HG03066 (cell line): ENCODE measurements at regions not wholly inside any gene's neighbourhood (a gene's known extent, or its start where the extent isn't known, plus 50 kb on each side); places are given as distances from the start of the nearest gene placed in this dataset.
"Not testable (repeated sequence)": the region's sequence is repeated elsewhere in the genome, so short reads cannot be mapped to it uniquely, and the experiment has no call there.

ENCODE experiments used
- ATAC-seq: cut with Tn5 transposase; IDR thresholded peaks from one replicate; pipeline ENCODE4 v1.9.1; 2021; ENCODE audit warnings: low read depth; ENCODE audit not compliant: unreplicated experiment

DNA sequence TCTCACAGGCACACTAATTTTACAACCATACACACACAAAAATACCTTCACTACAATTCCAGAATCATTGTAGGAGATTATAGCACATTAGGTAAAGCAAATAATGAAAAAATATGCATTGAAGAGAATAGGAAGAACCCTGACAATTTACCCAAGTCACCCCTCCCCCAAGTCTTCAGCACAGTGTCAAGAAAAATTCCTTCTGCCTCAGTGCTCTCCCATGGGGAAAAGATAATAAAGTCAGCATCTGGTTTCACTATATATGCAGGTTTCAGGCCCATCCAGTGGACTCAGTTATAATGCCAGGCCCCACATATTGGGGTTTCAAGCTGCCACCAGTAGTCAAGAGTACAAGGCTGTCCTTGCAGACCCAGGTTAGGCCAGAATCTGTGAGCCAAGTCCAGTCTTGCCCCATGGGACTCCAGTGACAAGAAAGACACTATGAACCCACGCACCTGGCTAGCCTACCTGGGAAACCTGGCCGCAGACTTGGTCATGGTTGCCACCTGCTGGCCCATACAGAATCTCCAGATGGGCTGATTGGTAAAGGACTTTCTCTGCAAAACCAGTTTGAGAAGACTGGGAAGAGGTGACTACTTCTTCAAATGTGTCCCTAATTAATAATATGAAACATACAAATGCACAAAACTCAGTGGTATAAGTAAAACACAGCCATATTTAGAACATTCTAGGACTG is 398.6 kb upstream of the FLRT2 start:
- ATAC-seq: no peak

DNA sequence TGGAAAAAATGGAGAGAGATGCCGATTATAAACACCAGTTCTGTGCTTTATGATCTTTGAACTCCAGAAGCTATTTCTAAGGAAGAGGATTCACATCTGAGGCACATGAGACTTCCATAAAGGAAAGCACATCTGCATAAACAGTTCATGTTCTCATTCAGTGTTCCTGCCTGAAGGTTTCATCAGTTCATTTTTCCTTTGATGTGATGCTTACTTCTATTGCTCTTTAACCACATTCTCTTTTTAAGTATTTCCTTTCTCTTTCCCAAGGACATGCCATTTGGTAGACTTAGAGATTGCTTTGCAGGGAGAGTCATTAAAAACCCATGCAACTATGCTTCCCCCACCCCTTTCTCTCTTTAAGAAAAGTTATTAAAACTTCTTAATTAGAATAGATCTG is 387.0 kb upstream of the FLRT2 start:
- no peak for ATAC-seq

DNA sequence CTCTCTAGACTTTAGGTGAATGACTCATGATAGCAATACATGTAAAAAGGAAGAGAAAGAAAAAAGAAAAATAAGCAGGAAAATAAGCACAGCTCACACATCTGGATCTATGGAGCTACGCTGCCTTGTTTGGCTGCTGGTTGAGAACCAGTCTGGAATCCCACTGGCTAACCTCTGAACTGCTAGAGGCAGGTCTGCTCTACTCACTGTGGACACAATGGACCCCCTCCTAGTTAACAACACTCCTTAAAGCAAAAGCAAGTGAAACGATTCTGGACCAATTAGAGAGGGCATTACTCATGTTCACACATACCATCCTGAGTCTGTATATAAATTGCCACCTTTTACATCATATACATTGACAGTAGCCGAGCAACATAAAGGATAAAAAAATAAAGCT is 383.2 kb upstream of the FLRT2 start:
- no peak for ATAC-seq

DNA sequence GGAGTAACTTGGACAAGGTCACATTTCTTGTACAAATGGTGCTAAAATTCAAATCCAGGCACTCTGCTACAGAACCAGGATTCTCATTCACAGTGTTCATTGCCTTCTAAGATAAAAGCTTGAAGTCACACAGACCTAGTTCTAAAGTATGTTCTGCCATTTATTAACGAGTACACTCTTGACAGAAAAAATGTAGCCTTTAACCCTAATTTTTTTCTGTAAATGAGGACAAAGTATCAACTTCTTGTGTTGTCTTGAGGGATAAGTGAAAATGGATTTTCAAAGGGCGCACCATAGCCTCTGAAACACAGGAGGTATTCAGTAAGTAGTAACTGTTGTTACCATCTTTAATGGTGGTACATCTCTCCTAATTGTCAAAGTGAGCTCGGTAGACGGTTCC is 379.8 kb upstream of the FLRT2 start:
- no peak for ATAC-seq

DNA sequence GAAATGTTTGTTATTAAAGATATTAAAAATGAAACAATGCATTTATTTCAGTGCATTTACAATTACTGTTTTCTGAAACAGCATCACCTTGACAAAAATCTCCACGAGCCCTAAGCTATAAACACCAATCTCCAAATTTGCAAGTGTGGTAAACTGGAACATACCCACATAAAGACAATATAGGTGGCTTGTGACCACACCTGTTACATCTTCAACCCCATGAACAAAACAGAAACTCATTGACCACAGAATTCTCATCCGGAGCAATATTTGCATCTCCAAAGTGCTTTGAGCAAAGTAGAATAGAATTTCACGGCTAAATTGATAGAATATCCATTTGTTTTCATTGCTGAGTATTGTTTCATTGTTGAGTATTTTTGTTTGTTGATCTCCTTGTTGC is 375.2 kb upstream of the FLRT2 start:
- no peak for ATAC-seq

DNA sequence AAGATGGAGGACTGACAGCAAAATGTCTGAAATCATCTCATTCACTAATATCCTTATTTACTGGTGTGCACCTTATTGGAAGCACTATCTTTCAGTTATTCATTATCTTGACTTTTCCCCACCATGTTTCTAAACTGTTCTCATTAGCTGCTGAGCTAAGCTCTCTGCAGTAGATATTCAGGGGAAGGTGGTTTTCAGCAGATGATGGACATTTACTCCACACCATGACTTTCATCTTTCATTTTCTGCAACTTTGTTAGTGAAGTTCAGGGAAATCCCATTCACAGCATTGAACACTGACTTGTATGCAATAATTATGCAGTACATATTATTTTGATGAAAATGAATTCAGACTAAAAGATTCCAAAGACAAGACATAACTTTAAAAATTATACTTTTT is 373.6 kb upstream of the FLRT2 start:
- no peak for ATAC-seq

DNA sequence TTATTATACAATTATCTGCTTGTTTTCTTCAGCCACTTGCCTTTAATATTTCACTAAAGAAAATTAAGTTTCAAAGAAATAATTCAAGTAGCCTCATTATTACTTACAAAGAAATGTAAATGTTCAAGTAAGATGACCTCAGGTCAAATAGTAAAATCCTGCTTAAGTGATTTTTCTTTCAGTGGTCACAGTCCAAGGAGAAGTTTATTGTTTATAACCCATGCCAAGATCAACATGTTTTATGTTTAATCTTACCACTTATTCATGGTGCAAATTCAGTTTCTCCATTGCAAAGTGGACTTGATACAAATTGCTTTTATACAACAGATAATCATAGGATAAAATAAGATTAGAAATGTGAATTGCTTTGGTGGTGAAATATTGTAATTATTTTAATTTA is 370.2 kb upstream of the FLRT2 start:
- no peak for ATAC-seq

DNA sequence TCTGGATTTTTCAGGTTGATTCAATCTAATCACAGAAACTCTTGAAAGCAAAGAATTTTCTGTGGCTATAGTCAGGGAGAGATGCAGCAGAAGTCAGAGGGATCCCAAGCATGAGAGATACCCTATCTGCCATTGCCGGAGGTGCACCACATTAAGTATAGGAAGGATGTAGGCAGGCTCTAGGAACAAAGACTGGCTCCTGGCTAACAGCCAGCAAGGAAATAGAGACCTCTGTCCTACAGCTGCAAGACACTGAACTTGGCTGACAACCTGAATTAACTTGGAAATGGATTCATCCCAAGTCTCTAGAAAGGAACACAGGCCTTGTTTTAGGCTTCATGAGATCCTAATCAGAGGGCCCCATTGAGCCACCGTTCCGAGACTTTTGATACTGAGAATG is 364.9 kb upstream of the FLRT2 start:
- ATAC-seq: no peak

DNA sequence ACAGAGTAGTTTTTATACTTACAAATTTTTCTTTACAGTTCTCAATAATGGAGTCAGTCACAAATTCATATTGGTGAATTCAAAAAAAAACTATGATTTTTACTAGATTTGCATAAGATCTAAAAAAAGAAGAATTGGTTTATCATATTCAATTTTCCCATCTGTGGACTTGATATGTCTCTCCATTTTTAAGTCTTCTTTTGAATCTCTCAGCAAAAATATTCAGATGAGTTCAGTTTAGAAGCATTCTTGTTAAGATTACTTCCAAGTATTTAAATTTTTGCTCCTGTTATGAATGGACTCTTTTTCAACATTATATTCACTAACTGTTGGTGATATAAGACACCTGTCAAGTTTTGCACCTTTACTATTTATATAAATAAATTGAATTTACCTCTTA is 360.6 kb upstream of the FLRT2 start:
- no peak for ATAC-seq

DNA sequence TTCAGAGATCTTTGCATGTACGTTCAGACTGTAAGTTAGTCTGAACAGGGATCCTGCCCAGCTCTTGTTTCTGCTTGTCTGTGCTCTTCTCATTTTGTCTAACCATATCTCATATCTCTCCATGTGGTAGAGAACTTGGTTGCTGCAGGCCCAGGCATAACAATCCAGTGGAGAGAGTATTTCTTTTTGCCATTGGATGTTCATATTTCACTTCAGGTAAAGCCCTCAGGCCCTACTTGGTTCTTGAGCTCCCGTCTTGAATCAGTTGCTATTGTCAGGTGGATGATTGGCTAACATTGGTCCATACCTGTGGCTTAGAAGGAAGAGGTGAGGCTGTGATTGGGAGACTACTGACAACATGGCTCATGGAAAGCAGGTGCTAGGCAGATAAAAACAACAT is 357.7 kb upstream of the FLRT2 start:
- ATAC-seq: no peak

DNA sequence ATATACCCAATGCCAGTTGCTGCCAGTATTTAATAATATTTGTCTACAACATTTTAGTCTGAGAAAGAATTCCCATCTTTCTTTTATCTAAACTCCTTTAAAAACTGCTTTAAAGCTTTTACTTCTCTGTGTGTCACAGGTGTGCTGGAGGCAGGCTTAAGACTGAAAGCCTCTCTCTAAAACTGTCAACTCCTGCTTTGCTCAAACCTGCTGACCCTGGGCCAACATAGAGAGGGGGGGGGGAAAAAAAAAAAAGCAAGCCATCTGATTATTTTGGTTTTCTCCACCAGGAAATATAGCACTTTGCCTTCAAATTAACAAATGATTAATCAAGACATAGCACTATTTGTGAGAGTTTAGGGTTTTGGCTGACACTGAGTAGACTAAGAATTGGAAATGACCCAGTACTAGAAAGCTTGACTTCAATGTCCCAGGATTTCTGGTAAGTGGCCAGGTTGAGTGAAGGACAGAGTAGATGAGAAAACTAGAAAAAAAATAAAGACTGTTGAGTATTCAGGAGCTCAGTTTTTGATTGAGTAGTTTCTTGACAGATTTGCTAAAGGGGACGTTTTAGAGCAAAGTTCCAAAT is 357.0 kb upstream of the FLRT2 start:
- no peak for ATAC-seq

DNA sequence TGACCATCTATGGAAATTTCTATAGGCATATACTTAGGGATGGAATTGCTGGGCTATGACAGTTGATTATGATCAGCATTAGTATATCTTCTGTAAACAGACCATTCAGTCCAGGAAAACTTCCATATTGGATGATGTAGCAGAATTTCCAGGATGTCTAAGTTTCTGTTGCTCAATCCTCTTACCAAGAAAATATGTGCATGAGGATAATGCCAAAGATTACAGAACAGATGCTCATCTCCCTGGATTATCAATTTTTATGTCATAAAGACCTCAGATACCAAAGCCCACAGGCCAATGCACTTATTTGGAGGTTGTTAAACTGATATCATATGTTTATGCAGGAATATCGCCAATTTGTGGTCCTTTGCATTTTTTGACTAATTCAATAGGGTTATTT is 354.4 kb upstream of the FLRT2 start:
- no peak for ATAC-seq

DNA sequence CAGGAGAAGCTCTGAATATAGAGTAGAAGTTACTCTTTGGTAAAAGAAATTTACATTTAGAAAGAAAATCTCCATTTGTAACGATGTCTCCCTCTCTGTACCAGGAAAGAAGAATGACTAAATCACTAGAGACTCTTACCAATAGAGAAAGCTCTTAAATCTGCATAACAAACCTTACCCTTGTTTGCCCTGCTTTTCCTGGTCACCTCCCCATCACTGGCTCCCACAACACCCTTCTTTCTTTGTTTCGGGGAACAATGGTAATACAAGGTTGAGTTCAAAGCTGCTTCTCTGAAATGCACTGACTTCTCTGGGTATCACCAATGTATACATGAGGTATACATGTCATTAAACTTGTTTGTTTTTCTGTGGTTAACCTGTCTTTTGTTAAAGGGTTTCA is 351.1 kb upstream of the FLRT2 start:
- no peak for ATAC-seq

DNA sequence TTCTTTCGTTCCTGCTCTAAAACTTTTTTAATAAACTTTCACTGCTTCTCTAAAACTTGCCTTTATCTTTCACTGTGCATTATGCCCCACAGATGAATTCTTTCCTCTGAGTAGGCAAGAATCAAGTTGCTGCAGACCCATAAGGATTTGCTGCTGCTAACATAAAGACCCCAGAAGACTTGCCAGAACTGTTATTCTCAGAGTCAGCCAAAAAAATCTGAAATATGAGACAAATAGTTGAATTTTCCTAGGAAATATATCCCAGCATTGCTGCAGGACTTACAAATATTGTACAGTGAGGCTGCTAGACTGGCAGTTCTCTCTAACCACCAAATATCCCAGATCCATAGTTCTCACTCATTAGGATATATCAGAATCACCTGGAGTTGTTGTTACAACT is 349.1 kb upstream of the FLRT2 start:
- no peak for ATAC-seq

DNA sequence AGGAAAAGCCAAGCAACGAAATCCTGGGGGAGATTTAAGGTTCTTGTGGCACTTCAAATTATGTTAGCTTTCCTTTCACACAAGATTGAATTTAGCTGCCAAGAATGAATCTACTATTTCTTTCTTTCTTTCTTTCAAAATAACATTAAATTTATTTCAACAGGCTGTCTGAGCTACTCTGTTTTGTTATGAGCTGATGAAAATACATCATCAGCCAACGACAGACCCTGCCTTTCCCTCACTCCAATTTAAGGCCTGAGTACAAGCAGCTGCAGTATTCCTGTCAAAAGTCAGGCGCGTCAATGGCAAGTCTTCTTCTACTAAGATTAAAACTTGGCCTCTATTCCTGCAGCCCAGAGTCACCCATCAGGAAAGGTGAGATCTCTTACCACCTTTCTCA is 347.7 kb upstream of the FLRT2 start:
- ATAC-seq: no peak

DNA sequence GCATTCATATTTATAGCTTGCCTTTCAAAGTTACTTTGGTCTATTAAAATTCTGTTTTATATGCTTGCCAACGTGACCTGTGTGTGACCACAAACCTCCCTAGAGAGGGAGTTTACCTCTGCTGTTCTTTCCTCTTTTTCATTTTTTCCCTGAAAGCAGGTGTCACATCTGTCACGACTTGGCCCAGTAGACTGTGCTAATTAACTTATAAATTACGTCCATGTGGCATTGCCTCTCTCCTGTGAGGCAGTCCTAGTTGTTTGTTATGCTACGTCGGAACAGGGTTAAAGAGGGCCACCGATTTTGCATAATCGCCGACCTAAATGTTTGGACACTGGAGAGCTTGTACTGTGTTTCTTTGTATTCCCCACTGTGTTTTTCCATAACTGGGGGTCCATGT is 343.9 kb upstream of the FLRT2 start:
- no peak for ATAC-seq

DNA sequence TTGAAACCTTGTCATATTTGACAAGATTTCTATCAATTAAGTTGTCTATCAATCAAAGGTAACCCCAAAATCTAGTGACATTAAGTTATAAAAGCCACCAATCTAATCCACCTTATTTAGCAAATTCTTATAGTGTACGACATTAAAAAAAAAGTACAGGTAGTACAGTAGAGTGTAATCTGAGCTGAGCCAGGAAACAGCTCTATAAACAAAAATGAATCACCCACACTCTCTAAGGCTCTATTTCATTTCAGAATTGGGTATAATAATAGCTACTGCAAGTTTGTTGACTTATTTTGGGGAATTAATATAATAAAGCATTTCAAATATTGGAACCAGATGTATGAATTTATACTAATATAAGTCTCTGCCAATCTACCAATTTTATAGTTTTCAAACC is 342.4 kb upstream of the FLRT2 start:
- ATAC-seq: no peak

DNA sequence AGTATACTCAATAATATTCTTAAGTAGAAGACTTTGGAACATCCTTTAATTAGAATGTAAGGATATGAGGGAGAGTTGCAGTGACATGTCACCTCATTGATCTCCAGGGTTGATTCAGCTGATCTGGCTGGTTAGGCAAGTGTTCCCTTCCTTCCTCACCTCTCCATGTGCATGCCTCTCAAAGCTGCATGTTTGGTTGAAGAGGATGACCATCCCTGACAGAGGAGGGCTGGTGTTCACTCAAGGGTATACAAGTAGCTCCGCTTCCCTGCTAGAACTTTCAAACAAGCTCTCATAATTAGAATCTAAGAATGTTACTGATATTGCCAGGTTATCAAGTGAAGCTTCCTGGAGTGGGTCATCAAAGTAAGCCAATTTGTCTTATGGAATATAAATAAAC is 341.1 kb upstream of the FLRT2 start:
- no peak for ATAC-seq

DNA sequence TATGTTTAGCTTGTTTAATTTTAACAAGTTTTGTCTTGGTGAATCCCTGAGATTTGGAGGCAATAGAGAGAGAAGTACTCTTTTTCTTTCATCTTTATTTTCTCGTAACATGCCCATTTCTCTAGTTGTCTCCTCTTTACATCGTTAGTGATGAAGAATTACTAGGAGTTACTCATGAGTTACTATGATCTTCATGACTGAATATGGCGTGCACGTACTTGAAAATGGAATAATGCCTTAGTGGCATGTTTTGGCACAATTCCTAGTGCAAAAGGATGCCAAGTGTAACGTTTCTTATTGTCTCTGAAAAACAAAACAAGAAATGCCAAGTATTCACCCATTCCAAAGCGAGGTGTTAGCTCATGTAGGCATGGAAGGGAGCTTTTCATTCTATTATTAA is 340.7 kb upstream of the FLRT2 start:
- not testable (repeated sequence) for ATAC-seq

DNA sequence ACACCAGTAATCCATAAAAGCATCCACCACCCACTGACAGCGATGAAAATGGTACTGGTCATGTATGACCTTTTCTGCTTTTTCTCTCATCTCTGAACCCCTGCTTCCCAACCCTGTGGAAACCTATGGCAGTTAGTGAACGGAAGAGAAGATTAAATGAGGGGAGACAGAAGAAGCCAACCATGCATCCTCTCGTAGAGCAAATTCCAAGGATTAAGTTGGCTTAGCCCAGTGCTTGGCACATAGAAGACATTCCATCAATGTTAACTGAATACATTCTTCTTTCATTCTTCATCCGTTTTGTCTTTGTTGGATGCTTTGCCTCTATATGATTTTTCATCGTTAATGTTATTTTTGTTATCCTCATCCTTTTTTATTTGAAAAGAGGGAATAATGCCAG is 339.7 kb upstream of the FLRT2 start:
- ATAC-seq: no peak

DNA sequence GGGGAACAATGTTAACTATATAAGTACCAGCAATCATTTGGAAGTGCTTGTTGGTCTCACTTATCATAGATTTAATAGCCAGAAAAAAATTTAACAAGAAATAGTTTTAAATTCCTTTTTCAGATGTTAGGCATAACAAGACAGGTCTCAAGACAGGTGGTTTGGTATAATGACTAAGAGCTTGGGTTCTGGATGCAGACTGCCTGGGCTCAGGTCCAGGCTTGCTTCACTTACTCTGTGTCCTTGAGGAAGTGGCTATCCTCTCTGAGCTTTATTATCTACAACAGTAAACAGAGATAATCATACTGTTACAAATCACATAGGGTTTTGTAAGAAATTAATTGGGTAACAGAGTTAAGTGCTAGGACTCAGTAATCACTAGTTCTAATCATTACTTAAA is 338.0 kb upstream of the FLRT2 start:
- ATAC-seq: no peak

DNA sequence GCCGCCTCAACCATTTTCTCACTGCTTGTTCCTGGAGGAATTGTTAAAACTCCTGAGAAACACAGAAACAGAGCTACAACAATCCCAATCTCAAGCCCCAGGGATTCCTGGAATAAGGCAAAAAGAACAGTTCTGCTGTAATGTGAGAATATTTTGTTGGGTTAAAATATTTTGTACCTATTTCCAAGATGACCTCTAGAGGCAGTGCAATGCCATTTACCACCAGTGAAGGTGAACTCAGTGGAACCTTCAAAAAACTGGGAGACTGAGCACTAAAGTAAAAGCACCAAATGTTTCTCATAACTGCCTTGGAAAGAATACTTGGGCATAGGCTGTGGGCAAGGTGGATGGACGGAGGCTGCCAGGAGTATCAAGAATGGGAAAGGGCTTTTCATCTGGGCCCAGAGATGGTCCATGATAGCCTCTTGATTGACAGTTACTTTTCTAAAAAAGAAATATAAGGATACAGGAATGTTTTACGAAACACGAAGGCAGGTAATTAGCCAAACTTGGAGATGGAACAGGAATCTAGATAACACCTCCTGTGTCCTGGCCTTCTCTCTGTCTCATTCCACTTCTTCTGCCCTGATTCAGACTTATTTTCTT is 334.0 kb upstream of the FLRT2 start:
- ATAC-seq: no peak
